HFF-Myc (cell line): ENCODE measurements at regions not wholly inside any gene's neighbourhood (a gene's known extent, or its start where the extent isn't known, plus 50 kb on each side); places are given as distances from the start of the nearest gene placed in this dataset.

Experiments
- DNase-seq: peaks from one replicate; pipeline ENCODE4 v3.0.0-alpha.2; 2011; ENCODE audit warnings: low read depth; ENCODE audit errors: extremely low read depth
- H3K4me3 ChIP-seq: replicated peaks from 2 replicates; pipeline ENCODE4 v1.5.1; 2011; ENCODE audit warnings: low read depth, mild to moderate bottlenecking, control low read depth, low read length
- TF ChIP-seq, protein P1 (sequence below): IDR thresholded peaks from 2 replicates; pipeline ENCODE4 v1.5.1; 2012; ENCODE audit warnings: mild to moderate bottlenecking, low read depth, low read length, control low read depth; ENCODE audit errors: missing control alignments

- no peak overlapping the region for H3K4me3 ChIP-seq
- TF ChIP-seq, protein P1, sequence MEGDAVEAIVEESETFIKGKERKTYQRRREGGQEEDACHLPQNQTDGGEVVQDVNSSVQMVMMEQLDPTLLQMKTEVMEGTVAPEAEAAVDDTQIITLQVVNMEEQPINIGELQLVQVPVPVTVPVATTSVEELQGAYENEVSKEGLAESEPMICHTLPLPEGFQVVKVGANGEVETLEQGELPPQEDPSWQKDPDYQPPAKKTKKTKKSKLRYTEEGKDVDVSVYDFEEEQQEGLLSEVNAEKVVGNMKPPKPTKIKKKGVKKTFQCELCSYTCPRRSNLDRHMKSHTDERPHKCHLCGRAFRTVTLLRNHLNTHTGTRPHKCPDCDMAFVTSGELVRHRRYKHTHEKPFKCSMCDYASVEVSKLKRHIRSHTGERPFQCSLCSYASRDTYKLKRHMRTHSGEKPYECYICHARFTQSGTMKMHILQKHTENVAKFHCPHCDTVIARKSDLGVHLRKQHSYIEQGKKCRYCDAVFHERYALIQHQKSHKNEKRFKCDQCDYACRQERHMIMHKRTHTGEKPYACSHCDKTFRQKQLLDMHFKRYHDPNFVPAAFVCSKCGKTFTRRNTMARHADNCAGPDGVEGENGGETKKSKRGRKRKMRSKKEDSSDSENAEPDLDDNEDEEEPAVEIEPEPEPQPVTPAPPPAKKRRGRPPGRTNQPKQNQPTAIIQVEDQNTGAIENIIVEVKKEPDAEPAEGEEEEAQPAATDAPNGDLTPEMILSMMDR: no peak
- no peak for DNase-seq
Measured at GRCh38 chr12:107539196-107539939, 146.2 kb upstream of the PWP1 start.

DNA sequence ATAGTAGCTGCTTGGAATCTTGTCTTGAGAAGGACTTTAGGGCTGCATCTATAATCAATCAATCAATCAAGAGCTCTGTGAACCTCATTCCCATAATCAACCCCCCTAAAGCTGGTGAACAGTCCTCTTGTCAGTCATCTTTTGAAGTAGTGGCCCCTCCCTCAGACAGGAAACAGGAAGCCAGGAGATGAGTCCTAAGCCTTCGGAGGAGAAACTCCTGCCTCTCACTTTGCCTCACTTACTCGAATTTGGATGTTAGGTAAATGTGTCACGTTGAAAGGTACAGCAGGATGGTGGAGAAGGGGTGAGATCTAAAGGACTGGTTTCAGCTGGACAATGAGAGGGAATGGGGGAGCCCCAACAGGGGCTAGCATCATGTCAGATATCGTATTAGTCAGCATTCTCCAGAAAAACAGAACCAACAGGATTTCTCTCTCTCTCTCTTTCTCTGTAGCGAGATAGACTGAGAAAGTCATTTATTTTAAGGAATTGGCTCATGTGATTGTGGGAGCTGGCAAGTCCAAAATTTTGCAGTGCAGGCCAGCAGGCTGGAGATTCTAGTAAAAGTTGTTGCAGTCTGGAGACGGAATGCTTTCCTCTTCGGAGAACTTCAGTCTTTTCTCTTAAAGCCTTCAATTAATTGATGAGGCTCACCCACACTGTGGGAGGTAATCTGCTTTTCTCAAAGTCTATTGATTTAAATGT lies 144.4 kb upstream of the PWP1 start:
- TF ChIP-seq, protein P1: no peak

DNA sequence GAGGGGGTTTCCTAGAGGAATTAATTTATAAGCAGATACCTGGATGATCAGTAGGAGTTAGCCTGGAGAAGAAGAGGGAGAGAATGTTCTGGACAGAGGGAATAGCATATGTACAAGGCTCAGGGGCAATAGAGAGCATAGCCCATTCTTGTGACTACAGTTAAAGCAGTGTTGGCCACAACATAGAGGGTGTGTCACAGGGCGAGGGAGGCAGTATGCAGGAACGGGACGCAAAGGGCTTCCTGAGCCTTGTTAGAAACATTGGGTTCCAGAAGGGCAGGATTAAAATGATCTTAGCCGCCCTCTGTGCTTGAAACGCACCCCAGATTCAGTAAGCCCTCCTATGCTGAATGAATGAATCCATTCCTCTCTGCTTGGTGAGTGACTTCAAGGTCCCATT lies 142.2 kb upstream of the PWP1 start:
- no peak overlapping the region for H3K4me3 ChIP-seq
- no peak for DNase-seq
- TF ChIP-seq, protein P1: no peak

More for the DNA sequence above, 144.4 kb upstream of the PWP1 start:
- H3K4me3 ChIP-seq: no peak overlapping the region
- DNase-seq: no peak

- H3K4me3 ChIP-seq: no peak overlapping the region
- DNase-seq: no peak
- TF ChIP-seq, protein P1: no peak
Measured at GRCh38 chr12:107543841-107544240, 141.8 kb upstream of the PWP1 start.

- TF ChIP-seq, protein P1: no peak
- DNase-seq: no peak
- H3K4me3 ChIP-seq: no peak overlapping the region
Measured at GRCh38 chr12:107544937-107545336, 140.7 kb upstream of the PWP1 start.

DNA sequence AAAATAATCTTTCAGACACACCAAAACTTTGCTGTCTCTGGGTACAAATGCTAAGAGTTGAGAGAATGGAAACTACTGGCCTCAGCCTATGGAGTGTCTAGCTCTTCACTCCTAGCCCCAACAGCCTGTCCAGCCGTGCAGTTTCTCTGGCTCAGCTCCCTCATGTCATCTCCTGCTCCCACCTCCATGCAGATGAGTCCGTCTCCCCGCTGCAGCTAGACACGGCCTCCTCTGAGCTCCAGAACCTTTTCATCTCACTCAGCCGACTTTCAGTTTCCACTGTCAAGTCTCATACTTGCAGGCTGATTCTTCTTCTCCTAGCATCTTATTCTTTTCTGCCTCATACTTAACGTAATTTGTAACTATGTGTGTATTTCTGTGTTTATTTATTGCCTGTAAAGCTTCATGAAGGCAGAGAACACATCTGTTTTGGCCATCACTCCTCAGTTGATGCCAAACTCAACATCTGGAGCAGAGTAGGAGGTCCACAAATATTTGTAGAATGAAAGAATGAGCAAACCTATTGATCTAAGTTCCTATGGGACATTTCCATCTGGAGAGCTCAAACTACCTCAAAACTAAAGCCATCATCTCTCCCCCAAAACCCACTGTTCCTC lies 139.8 kb upstream of the PWP1 start:
- TF ChIP-seq, protein P1: no peak
- DNase-seq: no peak
- no peak overlapping the region for H3K4me3 ChIP-seq
